GM21737 (cell line): ENCODE measurements at regions not wholly inside any gene's neighbourhood (a gene's known extent, or its start where the extent isn't known, plus 50 kb on each side); places are given as distances from the start of the nearest gene placed in this dataset.
"Not testable (repeated sequence)": the region's sequence is repeated elsewhere in the genome, so short reads cannot be mapped to it uniquely, and the experiment has no call there.

Experiments used
- ATAC-seq: cut with Tn5 transposase; IDR thresholded peaks from one replicate; pipeline ENCODE4 v1.9.1; 2021; ENCODE audit warnings: mild to moderate bottlenecking, moderate library complexity; ENCODE audit not compliant: unreplicated experiment

DNA sequence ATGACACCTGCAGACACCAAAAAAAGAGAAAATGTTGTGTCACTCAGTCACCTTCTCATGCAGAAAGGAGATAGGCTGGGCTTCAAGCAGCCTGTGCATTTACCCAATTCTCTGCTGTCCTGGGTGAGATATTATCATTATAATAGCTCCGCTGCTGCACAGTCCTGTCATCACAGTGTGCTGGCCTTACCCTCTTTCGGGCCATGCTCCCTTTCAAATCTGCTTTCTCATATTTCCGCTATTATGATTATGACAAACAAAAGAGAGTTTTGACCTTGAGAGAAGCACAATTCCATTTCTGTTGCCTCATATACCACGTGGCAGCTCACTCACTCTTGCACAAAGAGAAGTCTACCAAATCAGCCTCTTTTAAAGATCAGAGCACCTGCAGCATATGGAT lies 1350.1 kb upstream of the ACO1 start:
- no peak for ATAC-seq

- no peak for ATAC-seq
These were observed 1343.9 kb upstream of the ACO1 start for GRCh38 chr9:31040564-31040963.

GRCh38 chr9:31045810-31046209 lies 1338.6 kb upstream of the ACO1 start:
- ATAC-seq, result no peak

GRCh38 chr9:31061592-31061991 lies 1322.9 kb upstream of the ACO1 start:
- not testable (repeated sequence) for ATAC-seq

DNA sequence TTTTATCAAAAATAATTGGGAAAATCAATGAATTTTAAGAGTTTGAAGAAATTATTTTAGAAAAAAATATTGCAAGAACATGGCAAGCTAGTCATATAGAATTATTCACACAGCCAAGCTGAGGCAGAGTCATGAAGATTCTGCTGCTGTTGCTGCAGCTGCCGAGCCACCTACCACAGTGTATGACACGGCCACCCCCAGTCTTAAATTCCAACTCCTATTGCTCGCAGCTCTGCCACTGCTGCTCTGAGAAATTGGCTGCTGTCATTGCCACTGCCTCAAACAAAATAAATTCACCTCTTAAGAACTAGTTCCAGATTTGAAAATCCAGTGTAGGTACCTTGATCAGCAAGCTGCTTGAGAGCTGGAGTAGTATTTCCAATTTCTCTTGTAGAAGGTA lies 1318.8 kb upstream of the ACO1 start:
- no peak for ATAC-seq

DNA sequence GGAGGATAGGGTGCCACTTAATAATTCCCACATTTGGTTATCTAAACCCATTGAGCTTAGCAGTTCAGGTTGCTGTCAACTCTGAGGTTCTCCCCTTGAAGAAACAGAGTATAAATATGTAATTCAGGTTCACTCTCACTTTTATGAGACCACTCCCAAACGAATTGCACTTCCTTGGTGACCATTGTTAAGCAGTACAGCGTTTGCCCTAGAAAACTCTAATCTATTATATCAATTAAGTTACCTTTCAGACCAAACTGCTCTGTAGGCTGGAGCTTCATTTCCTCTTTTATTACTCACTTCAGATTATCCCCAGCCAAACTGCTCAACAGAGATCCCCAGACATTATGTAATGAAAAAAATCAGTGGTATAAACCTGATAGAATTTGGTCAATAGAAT lies 1317.0 kb upstream of the ACO1 start:
- ATAC-seq, result no peak

- ATAC-seq, result no peak
These were observed 1312.7 kb upstream of the ACO1 start for GRCh38 chr9:31071606-31072286.

- no peak for ATAC-seq
These were observed 1306.3 kb upstream of the ACO1 start for GRCh38 chr9:31078175-31078574.

DNA sequence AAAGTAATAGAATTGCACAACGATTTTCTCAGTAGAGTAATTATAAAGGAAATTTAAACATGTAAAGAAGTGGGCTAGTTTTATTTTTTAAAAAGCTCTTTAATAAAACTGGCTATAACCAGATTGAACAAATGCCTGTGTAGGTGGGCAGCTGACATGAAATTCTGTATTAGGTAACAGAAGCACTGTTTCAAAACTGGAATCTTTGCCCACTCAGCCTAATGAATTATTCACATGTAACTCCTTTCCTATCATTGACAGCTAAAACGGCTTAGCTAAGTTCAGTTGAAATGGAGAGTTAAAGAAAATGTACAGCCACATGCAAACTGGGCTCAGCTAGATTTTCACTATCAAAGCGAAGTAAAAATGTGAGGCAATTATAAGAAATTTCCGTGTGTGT lies 1300.1 kb upstream of the ACO1 start:
- ATAC-seq, result no peak

DNA sequence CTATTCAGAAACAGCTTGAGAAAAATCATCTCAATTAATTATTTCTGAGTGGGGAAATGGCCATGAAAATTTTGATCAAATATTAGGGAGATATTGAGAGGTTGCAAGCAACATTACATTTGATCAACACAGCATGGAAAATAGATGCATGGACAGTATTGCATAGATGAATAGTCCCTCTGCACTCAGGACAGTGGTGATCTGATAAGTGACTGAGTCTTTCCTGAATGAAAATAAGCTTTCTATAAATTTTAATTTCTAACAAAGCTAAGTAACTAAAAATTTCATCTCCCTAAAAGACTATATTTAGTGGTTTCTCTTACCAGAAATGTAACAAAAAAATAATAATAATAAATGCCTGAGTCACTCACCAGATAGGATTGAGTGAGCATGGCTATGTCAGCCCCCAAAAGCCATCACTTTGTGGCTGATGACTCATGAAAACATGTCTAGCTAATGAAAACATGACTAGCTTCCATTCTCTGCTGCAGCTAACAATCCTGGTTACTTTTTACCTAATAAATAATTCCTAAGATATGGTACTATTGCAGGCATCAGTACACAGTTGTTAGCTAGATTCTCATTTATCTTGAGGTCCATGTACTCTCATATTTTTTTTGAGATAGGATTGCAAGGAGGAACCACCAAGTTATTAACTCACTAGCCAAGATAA lies 1294.8 kb upstream of the ACO1 start:
- no peak for ATAC-seq

DNA sequence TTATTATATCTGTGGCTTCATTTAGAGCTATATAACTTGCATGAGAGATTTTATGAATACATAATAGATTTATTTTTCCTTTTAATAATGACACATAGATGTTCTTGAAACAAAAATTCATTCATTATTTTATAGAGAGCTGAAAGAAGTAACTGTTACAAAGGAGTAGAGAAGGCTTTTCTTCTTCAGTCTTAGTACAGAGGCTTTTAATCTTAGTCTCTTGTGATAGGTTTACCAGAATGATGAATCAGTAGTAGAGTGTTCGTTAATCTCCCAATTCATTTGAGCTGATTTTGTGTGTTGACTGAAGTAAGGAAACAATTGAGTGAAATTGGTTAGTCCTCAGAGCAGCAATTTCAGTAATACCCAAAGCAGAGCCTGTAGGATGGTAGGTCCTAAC lies 1284.1 kb upstream of the ACO1 start:
- ATAC-seq, result no peak

GRCh38 chr9:31103836-31104235 lies 1280.6 kb upstream of the ACO1 start:
- no peak for ATAC-seq

- no peak for ATAC-seq
These were observed 1280.2 kb upstream of the ACO1 start for GRCh38 chr9:31104249-31104648.

- no peak for ATAC-seq
These were observed 1272.0 kb upstream of the ACO1 start for GRCh38 chr9:31112491-31112890.

DNA sequence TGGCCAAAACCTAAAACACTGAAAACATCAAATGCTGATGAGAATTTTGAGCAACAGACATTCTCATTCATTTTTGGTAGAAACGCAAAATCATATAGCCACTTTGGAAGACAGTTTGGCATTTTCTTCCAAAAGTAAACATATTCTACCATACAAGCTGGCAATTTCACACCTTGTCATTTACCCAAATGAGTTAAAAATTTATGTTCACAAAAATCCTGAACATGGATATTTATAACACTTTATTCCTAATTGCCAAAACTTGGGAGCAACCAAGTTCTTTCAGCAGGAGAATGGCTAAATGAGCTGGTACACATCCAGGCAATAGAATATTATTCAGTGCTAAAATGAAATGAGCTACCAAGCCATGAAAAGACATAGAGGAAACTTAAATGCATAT lies 1270.1 kb upstream of the ACO1 start:
- no peak for ATAC-seq

- ATAC-seq, result peak; percentile 62
These were observed 1264.5 kb upstream of the ACO1 start for GRCh38 chr9:31119890-31120454.

DNA sequence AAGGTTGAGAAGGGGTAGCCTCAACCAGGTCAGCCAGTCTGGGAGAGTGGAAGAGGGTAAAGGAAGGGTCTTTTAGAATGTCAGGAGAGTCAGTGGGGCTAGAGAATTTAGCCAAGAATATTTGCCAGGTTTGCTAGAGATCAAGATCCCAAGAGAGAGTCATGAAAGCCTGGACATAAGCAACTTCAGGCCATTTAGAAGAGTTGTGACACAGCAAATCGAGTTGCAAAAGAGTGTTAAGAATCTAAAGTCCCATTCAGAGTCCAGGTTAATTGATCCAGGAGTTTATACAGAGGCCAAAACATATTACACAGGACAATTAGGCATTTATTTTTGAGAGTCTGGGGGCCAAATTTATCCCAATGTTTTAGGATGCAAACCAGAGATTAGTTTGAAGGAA lies 1260.1 kb upstream of the ACO1 start:
- no peak for ATAC-seq

- no peak for ATAC-seq
These were observed 1248.9 kb upstream of the ACO1 start for GRCh38 chr9:31135567-31135966.

GRCh38 chr9:31136524-31136923 lies 1247.9 kb upstream of the ACO1 start:
- ATAC-seq, result no peak

GRCh38 chr9:31137176-31138160 lies 1247.0 kb upstream of the ACO1 start:
- ATAC-seq, result no peak

DNA sequence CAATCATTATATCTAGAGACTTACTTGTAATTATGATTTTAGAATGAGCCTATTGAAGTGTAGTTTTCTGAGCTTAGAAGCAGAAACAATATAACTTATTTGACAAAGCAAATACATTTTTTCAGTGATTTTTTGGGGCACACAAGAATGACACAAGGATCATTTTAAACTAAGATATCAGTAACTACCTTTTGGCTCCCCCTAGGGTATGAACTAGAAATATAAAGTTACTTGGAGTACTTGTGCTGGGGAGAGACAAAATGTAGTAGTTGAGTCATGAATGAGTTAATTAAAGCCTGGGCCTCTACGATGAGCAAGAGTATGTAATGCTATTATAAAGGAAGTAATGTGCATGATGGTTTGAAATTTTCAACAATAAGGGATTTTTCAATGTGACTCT lies 1244.1 kb upstream of the ACO1 start:
- ATAC-seq, result no peak
